Stimulated activated CD4-positive, alpha-beta T cell treated with anti-CD3 and anti-CD28 coated beads, Interleukin-4, amount 100 ng/mL, for 48 hours (primary cell): ENCODE measurements at regions not wholly inside any gene's neighbourhood (a gene's known extent, or its start where the extent isn't known, plus 50 kb on each side); places are given as distances from the start of the nearest gene placed in this dataset.

Experiments
- DNase-seq, 2 donors: peaks; one replicate each; pipeline ENCODE4 v3.0.0-alpha.2; 2020; ENCODE audit warnings: low read depth in 2 of 2

GRCh38 chr3:72329354-72329753, 518.9 kb downstream of the SHQ1 start:
- DNase-seq = no peak

- DNase-seq = no peak
Measured at GRCh38 chr3:72328755-72329277, 519.4 kb downstream of the SHQ1 start.

- DNase-seq = no peak
Measured at GRCh38 chr3:72327008-72327407, 521.2 kb downstream of the SHQ1 start.

GRCh38 chr3:72324253-72324811, 523.9 kb downstream of the SHQ1 start:
- no peak for DNase-seq

- DNase-seq = no peak
Measured at GRCh38 chr3:72323773-72324172, 524.5 kb downstream of the SHQ1 start.

- no peak for DNase-seq
Measured at GRCh38 chr3:72322264-72322976, 525.8 kb downstream of the SHQ1 start.

GRCh38 chr3:72320955-72321303, 527.3 kb downstream of the SHQ1 start:
- no peak for DNase-seq

GRCh38 chr3:72320095-72320954, 527.9 kb downstream of the SHQ1 start:
- no peak for DNase-seq

- no peak for DNase-seq
Measured at GRCh38 chr3:72319194-72320094, 528.8 kb downstream of the SHQ1 start.

- no peak for DNase-seq
Measured at GRCh38 chr3:72318504-72319193, 529.6 kb downstream of the SHQ1 start.

GRCh38 chr3:72317491-72317890, 530.8 kb downstream of the SHQ1 start:
- no peak for DNase-seq

- DNase-seq = no peak
Measured at GRCh38 chr3:72316501-72317279, 531.6 kb downstream of the SHQ1 start.

GRCh38 chr3:72313308-72313707, 528.4 kb upstream of the PROK2 start:
- no peak for DNase-seq

GRCh38 chr3:72312339-72312738, 527.4 kb upstream of the PROK2 start:
- no peak for DNase-seq

- DNase-seq = no peak
Measured at GRCh38 chr3:72311425-72311824, 526.5 kb upstream of the PROK2 start.

GRCh38 chr3:72310419-72311380, 525.8 kb upstream of the PROK2 start:
- DNase-seq = peak in 1 of 2 donors; percentile 14

- no peak for DNase-seq
Measured at GRCh38 chr3:72309661-72310418, 524.9 kb upstream of the PROK2 start.

- DNase-seq = no peak
Measured at GRCh38 chr3:72308641-72309040, 523.7 kb upstream of the PROK2 start.
